ENCODE measurements at regions not wholly inside any gene's neighbourhood (a gene's known extent, or its start where the extent isn't known, plus 50 kb on each side); places are given as distances from the start of the nearest gene placed in this dataset.

GRCh38 chr13:34159946-34160345, 342.0 kb downstream of the RFC3 start:
- Histone ChIP-seq H2AK5ac (ENCODE audit: low read length) (no peak overlapping the region), H3K79me2 (ENCODE audit: control insufficient read depth, insufficient read depth, low read length, poor library complexity) (no peaks in the 10 kb centered on the region), H2BK5ac (ENCODE audit: low read depth, low read length, poor library complexity) (no peak overlapping the region), H3K27me3 (ENCODE audit: insufficient read depth, low read length) (no peaks in the 10 kb centered on the region), H3K36me3 (ENCODE audit: control insufficient read depth in 1 of 2, insufficient read depth in 2 of 2, low read length in 2 of 2) (no peaks in the 10 kb centered on the region), H2BK120ac (ENCODE audit: insufficient read depth, low read length, poor library complexity) (no peak overlapping the region), H4K12ac (ENCODE audit: low read depth, low read length) (no peak overlapping the region), H4K8ac (ENCODE audit: low read depth, low read length) (no peak overlapping the region), H2BK12ac (ENCODE audit: low read length) (no peak overlapping the region), H3K23ac (ENCODE audit: low read length) (no peak overlapping the region), H3K14ac (ENCODE audit: low read length) (no peak overlapping the region), H3K79me1 (ENCODE audit: low read length) (peaks cover 4% of the 10 kb centered on the region), H3K4me3 (ENCODE audit: low read depth, low read length) (no peak overlapping the region), H3K27ac (ENCODE audit: low read depth, low read length) (no peak overlapping the region), H3K9ac (ENCODE audit: low read length) (no peak overlapping the region), H2AFZ (ENCODE audit: insufficient read depth, low read length, poor library complexity) (no peak overlapping the region), H4K91ac (ENCODE audit: low read depth, low read length) (no peak overlapping the region), H3K4me2 (ENCODE audit: low read length) (no peak overlapping the region), H3K4ac (ENCODE audit: low read depth, low read length) (no peak overlapping the region), H3K4me1 (ENCODE audit: control insufficient read depth in 1 of 2, insufficient read depth in 2 of 2, low read length in 2 of 2) (peaks cover 6 to 9% of the 10 kb centered on the region in 2 experiments), H3K9me3 (ENCODE audit: insufficient read depth, low read depth, low read length) (no peaks in the 10 kb centered on the region), H3K18ac (ENCODE audit: low read length) (no peak overlapping the region)
- DNase-seq = no peak
- no CpG with 5 or more reads among the region's 3 CpGs for WGBS (ENCODE audit: extremely low coverage, insufficient coverage, insufficient read length)

DNA sequence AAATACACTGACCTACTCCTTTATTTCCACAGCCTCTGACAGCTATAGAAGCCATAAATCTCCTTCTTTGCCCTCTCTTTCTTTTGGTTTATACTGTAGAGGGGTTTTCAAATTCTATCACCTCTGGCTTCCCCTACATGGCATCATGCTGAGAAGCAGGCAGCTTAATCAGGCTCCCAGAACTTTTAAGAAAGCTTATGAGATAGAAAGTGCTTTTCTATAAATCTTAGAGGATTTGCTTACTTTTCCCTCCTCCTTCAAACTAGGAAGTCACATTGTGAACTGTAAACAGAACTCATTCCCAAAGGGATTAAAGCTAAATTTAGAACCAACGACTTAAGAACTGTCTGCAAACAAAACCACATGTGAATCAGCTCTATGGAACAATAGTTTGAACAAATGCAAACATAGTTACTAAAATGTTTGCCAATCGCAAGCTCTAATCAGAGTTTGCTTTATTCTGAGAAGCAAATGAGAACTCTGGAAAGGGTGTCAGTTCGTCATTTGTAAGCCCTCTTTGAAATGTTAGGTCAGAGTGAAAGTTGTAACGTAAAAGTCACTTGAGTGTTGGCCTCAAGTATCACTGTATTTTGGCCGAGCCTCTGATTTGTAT, 344.1 kb downstream of the RFC3 start:
- WGBS (ENCODE audit: extremely low coverage, insufficient coverage, insufficient read length) = no CpG with 5 or more reads among the region's 5 CpGs
- H3K23ac ChIP-seq (ENCODE audit: low read length) = no peak overlapping the region
- H3K4ac ChIP-seq (ENCODE audit: low read depth, low read length) = no peak overlapping the region

DNA sequence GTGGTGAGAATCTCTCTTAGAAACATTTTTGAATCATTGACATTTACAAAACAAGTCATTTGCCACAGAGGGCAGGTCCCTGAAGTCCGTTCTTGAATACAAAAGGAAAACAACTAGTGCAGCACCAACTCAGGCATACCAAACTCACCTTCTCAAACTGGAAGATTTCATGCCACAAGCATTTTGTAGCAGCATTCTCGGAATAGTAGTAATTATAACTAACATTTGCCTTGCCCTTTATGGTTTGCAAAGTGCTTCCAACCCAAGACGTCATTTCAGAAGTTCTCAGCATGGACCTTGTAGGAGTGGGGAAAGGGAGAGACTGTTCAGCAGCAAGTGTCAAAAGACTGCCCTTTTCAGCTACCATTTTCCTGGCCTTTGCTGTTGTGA, 344.6 kb downstream of the RFC3 start:
- no peak overlapping the region for H2AFZ ChIP-seq (ENCODE audit: insufficient read depth, low read length, poor library complexity)
- no peaks in the 10 kb centered on the region for H3K79me1 ChIP-seq (ENCODE audit: low read length)
- no CpG with 5 or more reads among the region's 3 CpGs for WGBS (ENCODE audit: extremely low coverage, insufficient coverage, insufficient read length)
- no peak overlapping the region for H4K12ac ChIP-seq (ENCODE audit: low read depth, low read length)
- no peak overlapping the region for H3K4ac ChIP-seq (ENCODE audit: low read depth, low read length)
- H3K79me2 ChIP-seq (ENCODE audit: control insufficient read depth, insufficient read depth, low read length, poor library complexity) = no peaks in the 10 kb centered on the region
- H2BK5ac ChIP-seq (ENCODE audit: low read depth, low read length, poor library complexity) = no peak overlapping the region
- no peak overlapping the region for H3K4me2 ChIP-seq (ENCODE audit: low read length)
- peaks cover 0 to 1% of the 10 kb centered on the region in 2 experiments for H3K4me1 ChIP-seq (ENCODE audit: control insufficient read depth in 1 of 2, insufficient read depth in 2 of 2, low read length in 2 of 2)
- no peak overlapping the region for H4K91ac ChIP-seq (ENCODE audit: low read depth, low read length)
- H3K4me3 ChIP-seq (ENCODE audit: low read depth, low read length) = no peak overlapping the region
- no peak overlapping the region for H3K9ac ChIP-seq (ENCODE audit: low read length)
- no peak overlapping the region for H3K14ac ChIP-seq (ENCODE audit: low read length)
- H2BK12ac ChIP-seq (ENCODE audit: low read length) = no peak overlapping the region
- no peaks in the 10 kb centered on the region for H3K9me3 ChIP-seq (ENCODE audit: insufficient read depth, low read depth, low read length)
- H3K18ac ChIP-seq (ENCODE audit: low read length) = no peak overlapping the region
- DNase-seq = peak in 1 of 2 donors; percentile 64
- H3K23ac ChIP-seq (ENCODE audit: low read length) = no peak overlapping the region
- no peaks in the 10 kb centered on the region for H3K27me3 ChIP-seq (ENCODE audit: insufficient read depth, low read length)
- H3K36me3 ChIP-seq (ENCODE audit: control insufficient read depth in 1 of 2, insufficient read depth in 2 of 2, low read length in 2 of 2) = no peaks in the 10 kb centered on the region
- H2BK120ac ChIP-seq (ENCODE audit: insufficient read depth, low read length, poor library complexity) = no peak overlapping the region
- H4K8ac ChIP-seq (ENCODE audit: low read depth, low read length) = no peak overlapping the region
- no peak overlapping the region for H3K27ac ChIP-seq (ENCODE audit: low read depth, low read length)
- no peak overlapping the region for H2AK5ac ChIP-seq (ENCODE audit: low read length)

More for the DNA sequence above, 344.1 kb downstream of the RFC3 start:
- Histone ChIP-seq H3K18ac (ENCODE audit: low read length) (no peak overlapping the region), H2BK120ac (ENCODE audit: insufficient read depth, low read length, poor library complexity) (no peak overlapping the region), H2BK5ac (ENCODE audit: low read depth, low read length, poor library complexity) (no peak overlapping the region), H3K4me2 (ENCODE audit: low read length) (no peak overlapping the region), H4K91ac (ENCODE audit: low read depth, low read length) (no peak overlapping the region), H3K4me3 (ENCODE audit: low read depth, low read length) (no peak overlapping the region), H3K79me2 (ENCODE audit: control insufficient read depth, insufficient read depth, low read length, poor library complexity) (no peaks in the 10 kb centered on the region), H4K12ac (ENCODE audit: low read depth, low read length) (no peak overlapping the region), H3K9me3 (ENCODE audit: insufficient read depth, low read depth, low read length) (no peaks in the 10 kb centered on the region), H2BK12ac (ENCODE audit: low read length) (no peak overlapping the region), H3K9ac (ENCODE audit: low read length) (no peak overlapping the region), H2AFZ (ENCODE audit: insufficient read depth, low read length, poor library complexity) (no peak overlapping the region), H3K14ac (ENCODE audit: low read length) (no peak overlapping the region), H3K36me3 (ENCODE audit: control insufficient read depth in 1 of 2, insufficient read depth in 2 of 2, low read length in 2 of 2) (no peaks in the 10 kb centered on the region), H3K27ac (ENCODE audit: low read depth, low read length) (no peak overlapping the region), H4K8ac (ENCODE audit: low read depth, low read length) (no peak overlapping the region), H3K27me3 (ENCODE audit: insufficient read depth, low read length) (no peaks in the 10 kb centered on the region), H2AK5ac (ENCODE audit: low read length) (no peak overlapping the region), H3K4me1 (ENCODE audit: control insufficient read depth in 1 of 2, insufficient read depth in 2 of 2, low read length in 2 of 2) (peaks cover 0 to 2% of the 10 kb centered on the region in 2 experiments), H3K79me1 (ENCODE audit: low read length) (no peaks in the 10 kb centered on the region)
- DNase-seq = no peak

GRCh38 chr13:34164582-34164981, 346.6 kb downstream of the RFC3 start:
- Histone ChIP-seq H3K14ac (ENCODE audit: low read length) (no peak overlapping the region), H3K23ac (ENCODE audit: low read length) (no peak overlapping the region), H3K9ac (ENCODE audit: low read length) (no peak overlapping the region), H2BK120ac (ENCODE audit: insufficient read depth, low read length, poor library complexity) (no peak overlapping the region), H3K9me3 (ENCODE audit: insufficient read depth, low read depth, low read length) (no peaks in the 10 kb centered on the region), H3K4me2 (ENCODE audit: low read length) (no peak overlapping the region), H4K8ac (ENCODE audit: low read depth, low read length) (no peak overlapping the region), H2BK5ac (ENCODE audit: low read depth, low read length, poor library complexity) (no peak overlapping the region), H3K36me3 (ENCODE audit: control insufficient read depth in 1 of 2, insufficient read depth in 2 of 2, low read length in 2 of 2) (no peaks in the 10 kb centered on the region), H4K91ac (ENCODE audit: low read depth, low read length) (no peak overlapping the region), H3K4ac (ENCODE audit: low read depth, low read length) (no peak overlapping the region), H4K12ac (ENCODE audit: low read depth, low read length) (no peak overlapping the region), H3K27me3 (ENCODE audit: insufficient read depth, low read length) (no peaks in the 10 kb centered on the region), H2BK12ac (ENCODE audit: low read length) (no peak overlapping the region), H2AFZ (ENCODE audit: insufficient read depth, low read length, poor library complexity) (no peak overlapping the region), H3K27ac (ENCODE audit: low read depth, low read length) (no peak overlapping the region), H3K4me1 (ENCODE audit: control insufficient read depth in 1 of 2, insufficient read depth in 2 of 2, low read length in 2 of 2) (no peaks in the 10 kb centered on the region), H2AK5ac (ENCODE audit: low read length) (no peak overlapping the region), H3K79me2 (ENCODE audit: control insufficient read depth, insufficient read depth, low read length, poor library complexity) (no peaks in the 10 kb centered on the region), H3K18ac (ENCODE audit: low read length) (no peak overlapping the region), H3K4me3 (ENCODE audit: low read depth, low read length) (no peak overlapping the region), H3K79me1 (ENCODE audit: low read length) (no peaks in the 10 kb centered on the region)
- no CpG with 5 or more reads among the region's 6 CpGs for WGBS (ENCODE audit: extremely low coverage, insufficient coverage, insufficient read length)
- DNase-seq = peak; percentile 57 to 70

All from trophoblast cell (in vitro differentiated cells and primary cell).